Trophoblast cell (in vitro differentiated cells and primary cell): ENCODE measurements at regions not wholly inside any gene's neighbourhood (a gene's known extent, or its start where the extent isn't known, plus 50 kb on each side); places are given as distances from the start of the nearest gene placed in this dataset.

Experiments used
- DNase-seq, 2 donors: peaks; one replicate each; pipeline ENCODE4 v3.0.0-alpha.2; 2016
- H2AFZ ChIP-seq: 2 replicates; pipeline ENCODE4 v1.6.1; 2013; ENCODE audit warnings: low read length, moderate library complexity, mild to moderate bottlenecking; ENCODE audit not compliant: insufficient read depth, poor library complexity
- H2AK5ac ChIP-seq: 2 replicates; pipeline ENCODE4 v1.6.1; 2013; ENCODE audit warnings: mild to moderate bottlenecking, low read length
- H2BK120ac ChIP-seq: 2 replicates; pipeline ENCODE4 v1.6.1; 2013; ENCODE audit warnings: low read length, mild to moderate bottlenecking, moderate library complexity; ENCODE audit not compliant: insufficient read depth, poor library complexity
- H2BK12ac ChIP-seq: 2 replicates; pipeline ENCODE4 v1.6.1; 2013; ENCODE audit warnings: mild to moderate bottlenecking, low read length, moderate library complexity
- H2BK5ac ChIP-seq: 2 replicates; pipeline ENCODE4 v1.6.1; 2013; ENCODE audit warnings: low read length, low read depth, moderate library complexity, mild to moderate bottlenecking; ENCODE audit not compliant: poor library complexity
- H3K14ac ChIP-seq: 2 replicates; pipeline ENCODE4 v1.6.1; 2013; ENCODE audit warnings: mild to moderate bottlenecking, low read length
- H3K18ac ChIP-seq: 2 replicates; pipeline ENCODE4 v1.6.1; 2013; ENCODE audit warnings: mild to moderate bottlenecking, low read length
- H3K23ac ChIP-seq: 2 replicates; pipeline ENCODE4 v1.6.1; 2013; ENCODE audit warnings: low read length
- H3K27ac ChIP-seq: 2 replicates; pipeline ENCODE4 v1.5.1; 2013; ENCODE audit warnings: low read depth, mild to moderate bottlenecking, inconsistent platforms, low read length, moderate library complexity
- H3K27me3 ChIP-seq: 2 replicates; pipeline ENCODE4 v1.6.1; 2013; ENCODE audit warnings: inconsistent platforms, mild to moderate bottlenecking, low read length, moderate library complexity; ENCODE audit not compliant: insufficient read depth
- H3K36me3 ChIP-seq, 2 experiments: 1 replicate in 1 of 2; 2 replicates in 1 of 2; pipeline ENCODE4 v1.6.1; 2013; ENCODE audit warnings: low read length in 2 of 2, mild to moderate bottlenecking in 2 of 2, moderate library complexity in 1 of 2; ENCODE audit not compliant: insufficient read depth in 2 of 2, control insufficient read depth in 1 of 2
- H3K4ac ChIP-seq: 2 replicates; pipeline ENCODE4 v1.6.1; 2013; ENCODE audit warnings: low read depth, mild to moderate bottlenecking, low read length, moderate library complexity
- H3K4me1 ChIP-seq, 2 experiments: 1 replicate in 1 of 2; 2 replicates in 1 of 2; pipeline ENCODE4 v1.6.1; 2013; ENCODE audit warnings: low read length in 2 of 2, mild to moderate bottlenecking in 2 of 2, moderate library complexity in 1 of 2; ENCODE audit not compliant: insufficient read depth in 2 of 2, control insufficient read depth in 1 of 2
- H3K4me2 ChIP-seq: 2 replicates; pipeline ENCODE4 v1.6.1; 2013; ENCODE audit warnings: inconsistent platforms, mild to moderate bottlenecking, low read length, moderate library complexity
- H3K4me3 ChIP-seq: 2 replicates; pipeline ENCODE4 v1.5.1; 2013; ENCODE audit warnings: mild to moderate bottlenecking, low read depth, low read length, inconsistent platforms
- H3K79me1 ChIP-seq: one replicate; pipeline ENCODE4 v1.6.1; 2013; ENCODE audit warnings: low read length
- H3K79me2 ChIP-seq: 2 replicates; pipeline ENCODE4 v1.6.1; 2013; ENCODE audit warnings: low read length, mild to moderate bottlenecking; ENCODE audit not compliant: control insufficient read depth, insufficient read depth, poor library complexity
- H3K9ac ChIP-seq: 2 replicates; pipeline ENCODE4 v1.6.1; 2013; ENCODE audit warnings: mild to moderate bottlenecking, low read length
- H3K9me3 ChIP-seq: 2 replicates; pipeline ENCODE4 v1.6.1; 2013; ENCODE audit warnings: low read depth, mild to moderate bottlenecking, control low read depth, inconsistent platforms, low read length; ENCODE audit not compliant: insufficient read depth
- H4K12ac ChIP-seq: 2 replicates; pipeline ENCODE4 v1.6.1; 2013; ENCODE audit warnings: low read depth, mild to moderate bottlenecking, low read length, moderate library complexity
- H4K8ac ChIP-seq: 2 replicates; pipeline ENCODE4 v1.6.1; 2013; ENCODE audit warnings: low read depth, mild to moderate bottlenecking, low read length, moderate library complexity
- H4K91ac ChIP-seq: one replicate; pipeline ENCODE4 v1.6.1; 2013; ENCODE audit warnings: low read depth, mild to moderate bottlenecking, low read length, moderate library complexity
- WGBS: extraction: QIAGEN DNeasy Blood & Tissue Kit; methylation state at CpG from one replicate; pipeline ENCODE4 v1.1.7; 2013; ENCODE audit warnings: missing lambda C conversion rate; ENCODE audit not compliant: insufficient read length, insufficient coverage; ENCODE audit errors: extremely low coverage; 5-methylcytosine and 5-hydroxymethylcytosine counted together

- Histone ChIP-seq H3K4me3 (no peak overlapping the region), H2BK12ac (no peak overlapping the region), H3K14ac (no peak overlapping the region), H4K12ac (no peak overlapping the region), H3K23ac (no peak overlapping the region), H3K4me1 (no peaks in the 10 kb centered on the region), H3K79me1 (no peaks in the 10 kb centered on the region), H3K9me3 (no peaks in the 10 kb centered on the region), H4K8ac (no peak overlapping the region), H3K27ac (no peak overlapping the region), H2BK5ac (no peak overlapping the region), H3K4me2 (no peak overlapping the region), H2BK120ac (no peak overlapping the region), H3K4ac (no peak overlapping the region), H3K9ac (no peak overlapping the region), H2AK5ac (no peak overlapping the region), H3K36me3 (no peaks in the 10 kb centered on the region), H3K18ac (no peak overlapping the region), H3K79me2 (no peaks in the 10 kb centered on the region), H4K91ac (no peak overlapping the region), H3K27me3 (no peaks in the 10 kb centered on the region), H2AFZ (no peak overlapping the region)
- no peak for DNase-seq
- WGBS: no CpG with 5 or more reads among the region's 5 CpGs
Measured at GRCh38 chr10:131561897-131562296, 250.4 kb upstream of the TCERG1L start.

GRCh38 chr10:131563411-131563810, 251.9 kb upstream of the TCERG1L start:
- no peak overlapping the region for H2BK12ac ChIP-seq
- H3K4me2 ChIP-seq: no peak overlapping the region
- no peaks in the 10 kb centered on the region for H3K9me3 ChIP-seq
- H4K91ac ChIP-seq: no peak overlapping the region
- no peak overlapping the region for H2AK5ac ChIP-seq
- H3K27me3 ChIP-seq: no peaks in the 10 kb centered on the region
- no peak overlapping the region for H2BK120ac ChIP-seq
- no peak overlapping the region for H3K9ac ChIP-seq
- no peaks in the 10 kb centered on the region for H3K4me1 ChIP-seq
- no peak for DNase-seq
- no peaks in the 10 kb centered on the region for H3K36me3 ChIP-seq
- no peak overlapping the region for H3K18ac ChIP-seq
- H3K4me3 ChIP-seq: no peak overlapping the region
- H2BK5ac ChIP-seq: no peak overlapping the region
- no CpG with 5 or more reads among the region's 2 CpGs for WGBS
- H3K14ac ChIP-seq: no peak overlapping the region
- no peak overlapping the region for H4K12ac ChIP-seq
- no peak overlapping the region for H4K8ac ChIP-seq
- no peak overlapping the region for H3K4ac ChIP-seq
- no peaks in the 10 kb centered on the region for H3K79me2 ChIP-seq
- H2AFZ ChIP-seq: no peak overlapping the region
- no peak overlapping the region for H3K23ac ChIP-seq
- no peaks in the 10 kb centered on the region for H3K79me1 ChIP-seq
- H3K27ac ChIP-seq: no peak overlapping the region

GRCh38 chr10:131567279-131568162, 256.0 kb upstream of the TCERG1L start:
- Histone ChIP-seq H3K79me1 (no peaks in the 10 kb centered on the region), H3K9ac (no peak overlapping the region), H4K8ac (no peak overlapping the region), H3K27me3 (no peaks in the 10 kb centered on the region), H3K4me3 (no peak overlapping the region), H3K18ac (no peak overlapping the region), H3K79me2 (no peaks in the 10 kb centered on the region), H3K14ac (no peak overlapping the region), H4K91ac (no peak overlapping the region), H2BK120ac (no peak overlapping the region), H2AFZ (no peak overlapping the region), H2AK5ac (no peak overlapping the region), H3K4me2 (no peak overlapping the region), H3K4ac (no peak overlapping the region), H2BK5ac (no peak overlapping the region), H3K9me3 (no peaks in the 10 kb centered on the region), H2BK12ac (no peak overlapping the region), H3K23ac (no peak overlapping the region), H3K27ac (no peak overlapping the region), H3K4me1 (no peaks in the 10 kb centered on the region), H3K36me3 (no peaks in the 10 kb centered on the region), H4K12ac (no peak overlapping the region)
- DNase-seq: no peak
- WGBS: no CpG with 5 or more reads among the region's 15 CpGs

GRCh38 chr10:131568866-131569265, 257.3 kb upstream of the TCERG1L start:
- Histone ChIP-seq H3K79me2 (no peaks in the 10 kb centered on the region), H2BK5ac (no peak overlapping the region), H3K18ac (no peak overlapping the region), H4K91ac (no peak overlapping the region), H2BK120ac (no peak overlapping the region), H3K9ac (no peak overlapping the region), H4K12ac (no peak overlapping the region), H3K36me3 (no peaks in the 10 kb centered on the region), H3K9me3 (no peaks in the 10 kb centered on the region), H2AK5ac (no peak overlapping the region), H3K4ac (no peak overlapping the region), H3K14ac (no peak overlapping the region), H3K4me3 (no peak overlapping the region), H2AFZ (no peak overlapping the region), H4K8ac (no peak overlapping the region), H3K4me2 (no peak overlapping the region), H2BK12ac (no peak overlapping the region), H3K27ac (no peak overlapping the region), H3K79me1 (no peaks in the 10 kb centered on the region), H3K4me1 (no peaks in the 10 kb centered on the region), H3K27me3 (no peaks in the 10 kb centered on the region), H3K23ac (no peak overlapping the region)
- no CpG with 5 or more reads among the region's 7 CpGs for WGBS
- DNase-seq: no peak
